OCI-LY1 (cell line): ENCODE measurements at regions not wholly inside any gene's neighbourhood (a gene's known extent, or its start where the extent isn't known, plus 50 kb on each side); places are given as distances from the start of the nearest gene placed in this dataset.

Experiments
- H2AFZ ChIP-seq: fragments of 200-600 bp; sonication (generic), shearing (Covaris generic); 2 replicates; pipeline ENCODE4 v1.6.0; 2014; ENCODE audit warnings: antibody characterized with exemption, mild to moderate bottlenecking, low read length
- H3F3A ChIP-seq: fragments of 200-600 bp; sonication (generic), shearing (Covaris generic); 2 replicates; pipeline ENCODE4 v1.6.0; 2014; ENCODE audit warnings: mild to moderate bottlenecking, antibody characterized with exemption, low read length, moderate library complexity; ENCODE audit not compliant: insufficient read depth
- H3K27ac ChIP-seq: fragments of 200-600 bp; sonication (generic); 2 replicates; pipeline ENCODE4 v1.5.1; 2014; ENCODE audit warnings: low read length, mixed run types, mild to moderate bottlenecking, low read depth; ENCODE audit not compliant: poor library complexity, severe bottlenecking
- H3K27me3 ChIP-seq: fragments of 200-600 bp; sonication (generic); 2 replicates; pipeline ENCODE4 v1.6.0; 2014; ENCODE audit warnings: antibody characterized with exemption, mild to moderate bottlenecking, low read length, moderate library complexity; ENCODE audit not compliant: insufficient read depth
- H3K36me3 ChIP-seq: fragments of 200-600 bp; sonication (generic); 2 replicates; pipeline ENCODE4 v1.6.1; 2014; ENCODE audit warnings: mild to moderate bottlenecking, antibody characterized with exemption, low read length, moderate library complexity, mixed read lengths; ENCODE audit not compliant: insufficient read depth
- H3K4me1 ChIP-seq: fragments of 200-600 bp; sonication (generic); 2 replicates; pipeline ENCODE4 v1.5.1; 2014; ENCODE audit warnings: mild to moderate bottlenecking, low read length, moderate library complexity; ENCODE audit not compliant: insufficient read depth, severe bottlenecking
- H3K4me2 ChIP-seq: fragments of 200-600 bp; sonication (generic), shearing (Covaris generic); 2 replicates; pipeline ENCODE4 v1.6.1; 2014; ENCODE audit warnings: low read length
- H3K4me3 ChIP-seq: fragments of 200-600 bp; sonication (generic); 2 replicates; pipeline ENCODE4 v1.5.1; 2014; ENCODE audit warnings: low read length, low read depth, mild to moderate bottlenecking, mixed read lengths; ENCODE audit not compliant: poor library complexity, severe bottlenecking
- H3K79me2 ChIP-seq: fragments of 200-600 bp; shearing (Covaris generic); 2 replicates; pipeline ENCODE4 v1.6.1; 2016; ENCODE audit warnings: mixed run types, low read length, mixed read lengths; ENCODE audit not compliant: insufficient read depth
- H3K9ac ChIP-seq: fragments of 200-600 bp; sonication (generic), shearing (Covaris generic); 2 replicates; pipeline ENCODE4 v1.6.1; 2014; ENCODE audit warnings: mild to moderate bottlenecking, low read length, mixed read lengths
- H3K9me2 ChIP-seq: fragments of 200-600 bp; sonication (generic), shearing (Covaris generic); 2 replicates; pipeline ENCODE4 v1.6.1; 2014; ENCODE audit warnings: low read depth, mild to moderate bottlenecking, low read length, mixed read lengths
- H3K9me3 ChIP-seq: fragments of 200-600 bp; shearing (Covaris generic); 2 replicates; pipeline ENCODE4 v1.6.1; 2014; ENCODE audit warnings: low read length, mixed read lengths
- H4K20me1 ChIP-seq: fragments of 200-600 bp; sonication (generic), shearing (Covaris generic); 2 replicates; pipeline ENCODE4 v1.6.0; 2016; ENCODE audit warnings: mild to moderate bottlenecking, low read length; ENCODE audit not compliant: insufficient read depth
- CTCF ChIP-seq: fragments of 200-600 bp; sonication (generic), shearing (Covaris generic); IDR thresholded peaks from 2 replicates; pipeline ENCODE4 v1.5.1; 2017; ENCODE audit warnings: mild to moderate bottlenecking, antibody characterized with exemption, low read length, moderate library complexity, mixed read lengths
- EZH2 ChIP-seq: fragments of 200-600 bp; sonication (generic), shearing (Covaris generic); IDR thresholded peaks from 2 replicates; pipeline ENCODE4 v1.8.0; 2017; ENCODE audit warnings: borderline replicate concordance, mixed run types, mild to moderate bottlenecking, antibody characterized with exemption, low read length, moderate library complexity, mixed read lengths

- Histone ChIP-seq H3K9me2 (no peaks in the 10 kb centered on the region), H4K20me1 (no peaks in the 10 kb centered on the region), H3K9ac (no peak overlapping the region), H3K4me1 (no peaks in the 10 kb centered on the region), H3F3A (no peaks in the 10 kb centered on the region), H3K9me3 (no peaks in the 10 kb centered on the region), H3K4me3 (no peak overlapping the region), H3K36me3 (no peaks in the 10 kb centered on the region), H3K27me3 (no peaks in the 10 kb centered on the region), H3K4me2 (no peak overlapping the region), H3K79me2 (no peaks in the 10 kb centered on the region), H2AFZ (no peak overlapping the region), H3K27ac (no peak overlapping the region)
- TF ChIP-seq EZH2 (no peak), CTCF (no peak)
Measured at GRCh38 chr13:108083056-108083455, 132.3 kb downstream of the LIG4 start.

GRCh38 chr13:108082481-108082880, 132.9 kb downstream of the LIG4 start:
- Histone ChIP-seq H4K20me1 (no peaks in the 10 kb centered on the region), H3K36me3 (no peaks in the 10 kb centered on the region), H3K4me2 (no peak overlapping the region), H3K79me2 (no peaks in the 10 kb centered on the region), H2AFZ (no peak overlapping the region), H3K9me3 (no peaks in the 10 kb centered on the region; the same call in 1 of the 2 replicates), H3K9me2 (no peaks in the 10 kb centered on the region), H3K27me3 (no peaks in the 10 kb centered on the region), H3K9ac (no peak overlapping the region), H3F3A (no peaks in the 10 kb centered on the region), H3K4me3 (no peak overlapping the region), H3K4me1 (no peaks in the 10 kb centered on the region), H3K27ac (no peak overlapping the region)
- TF ChIP-seq EZH2 (no peak), CTCF (no peak)

GRCh38 chr13:108077284-108077683, 138.1 kb downstream of the LIG4 start:
- Histone ChIP-seq H3K4me3 (no peak overlapping the region), H2AFZ (no peak overlapping the region), H3K4me1 (no peaks in the 10 kb centered on the region), H3F3A (no peaks in the 10 kb centered on the region), H3K4me2 (no peak overlapping the region), H4K20me1 (no peaks in the 10 kb centered on the region), H3K79me2 (no peaks in the 10 kb centered on the region), H3K36me3 (no peaks in the 10 kb centered on the region), H3K9me2 (no peaks in the 10 kb centered on the region), H3K9ac (no peak overlapping the region), H3K9me3 (peaks cover 6% of the 10 kb centered on the region; the same call in 1 of the 2 replicates), H3K27me3 (no peaks in the 10 kb centered on the region), H3K27ac (no peak overlapping the region)
- TF ChIP-seq EZH2 = no peak
- TF ChIP-seq CTCF = no peak
